ENCODE measurements at regions not wholly inside any gene's neighbourhood (a gene's known extent, or its start where the extent isn't known, plus 50 kb on each side); places are given as distances from the start of the nearest gene placed in this dataset.

GRCh38 chr4:162972661-162973330 is 193.9 kb downstream of the NAF1 start:
- no peak overlapping the region for H3K18ac ChIP-seq (ENCODE audit: extremely low read depth, low read length)
- H3K4me2 ChIP-seq (ENCODE audit: insufficient read depth in 1 of 2, low read depth in 2 of 2, low read length in 2 of 2) = no peak overlapping the region
- DNase-seq (ENCODE audit: low read depth in 1 of 2, low spot score in 2 of 2) (no peak), FAIRE-seq (no peak)
- no peak overlapping the region for H2AFZ ChIP-seq (ENCODE audit: low read length)
- H2BK15ac ChIP-seq (ENCODE audit: low read length) = no peak overlapping the region
- no peak overlapping the region for H4K91ac ChIP-seq (replicated peaks; ENCODE audit: insufficient read length, low read length)
- H4K8ac ChIP-seq (ENCODE audit: extremely low read depth, insufficient read depth, low read length) = no peak overlapping the region
- no peaks in the 10 kb centered on the region for H4K20me1 ChIP-seq (replicated peaks in 1 of 2; ENCODE audit: control insufficient read depth in 1 of 2, insufficient read depth in 2 of 2, low read length in 2 of 2)
- H2BK5ac ChIP-seq (ENCODE audit: low read depth, low read length) = no peak overlapping the region
- no peak overlapping the region for H3K56ac ChIP-seq (replicated peaks; ENCODE audit: insufficient read length, low read depth, low read length)
- no peak for TF ChIP-seq GTF2F1 (IDR thresholded peaks at IDR 0.05; ENCODE audit: borderline replicate concordance, low read depth, low read length)
- no peak for TF ChIP-seq CHD2 (IDR thresholded peaks at IDR 0.05; ENCODE audit: low read length)
- TF ChIP-seq TBP (IDR thresholded peaks at IDR 0.05; ENCODE audit: low read depth, low read length) = no peak
- no peak for TF ChIP-seq CREB1 (IDR thresholded peaks at IDR 0.05)
- no peak for TF ChIP-seq YY1 (IDR thresholded peaks at IDR 0.05; ENCODE audit: low read depth, low read length)
- no peak for TF ChIP-seq RBBP5 (IDR thresholded peaks at IDR 0.05; ENCODE audit: borderline replicate concordance, low read depth, low read length)
- TF ChIP-seq NANOG (IDR thresholded peaks at IDR 0.05; ENCODE audit: insufficient read depth, low read depth, low read length, poor library complexity, severe bottlenecking) = no peak
- no peak for TF ChIP-seq SRF (IDR thresholded peaks at IDR 0.05; ENCODE audit: low read depth, low read length)
- TF ChIP-seq RFX5 (IDR thresholded peaks at IDR 0.05; ENCODE audit: borderline replicate concordance, low read depth, low read length) = no peak
- no peak for TF ChIP-seq SP1 (IDR thresholded peaks at IDR 0.05; ENCODE audit: low read depth, low read length)
- no peak for TF ChIP-seq CTCF (IDR thresholded peaks at IDR 0.05; ENCODE audit: control extremely low read depth in 1 of 3, insufficient read depth in 1 of 3, low read depth in 1 of 3, low read length in 3 of 3)
- TF ChIP-seq MAFK (IDR thresholded peaks at IDR 0.05; ENCODE audit: low read depth, low read length) = no peak
- no peak for TF ChIP-seq SP4 (IDR thresholded peaks at IDR 0.05; ENCODE audit: low read length)
- H3K4ac ChIP-seq (replicated peaks; ENCODE audit: insufficient read length, low read depth, low read length) = no peak overlapping the region
- no peaks in the 10 kb centered on the region for H3K36me3 ChIP-seq (ENCODE audit: control insufficient read depth in 2 of 4, insufficient read depth in 4 of 4, low read length in 3 of 4)
- no peak overlapping the region for H4K5ac ChIP-seq (ENCODE audit: insufficient read length, low read depth, low read length)
- H3K9me3 ChIP-seq (ENCODE audit: insufficient read depth in 2 of 2, low read depth in 1 of 2, low read length in 1 of 2) = no peaks in the 10 kb centered on the region
- H3K27me3 ChIP-seq (replicated peaks in 1 of 4; ENCODE audit: control insufficient read depth in 3 of 4, extremely low read depth in 1 of 4, insufficient read depth in 3 of 4, low read length in 3 of 4) = no peaks in the 10 kb centered on the region
- ChIA-PET POLR2A (ENCODE audit: partially characterized antibody) (no interaction called here), CTCF (ENCODE audit: partially characterized antibody) (no interaction called here)
- no peak overlapping the region for H2BK12ac ChIP-seq (ENCODE audit: low read depth, low read length)
- H3K4me1 ChIP-seq (replicated peaks in 1 of 4; ENCODE audit: control insufficient read depth in 3 of 4, insufficient read depth in 4 of 4, low read length in 3 of 4) = no peaks in the 10 kb centered on the region
- 87% methylated on average over 4 of the region's 4 CpGs; no CpG with 5 or more reads in 1 of the 2 experiments for WGBS, 2 experiments (ENCODE audit: extremely low coverage in 1 of 2, insufficient coverage in 1 of 2, insufficient read length in 1 of 2, insufficient replicate concordance in 2 of 2, low coverage in 1 of 2, low lambda C conversion rate in 2 of 2, missing lambda C conversion rate in 1 of 2)
- no peaks in the 10 kb centered on the region for H3K23me2 ChIP-seq (ENCODE audit: low read depth, low read length)
- H2BK120ac ChIP-seq (replicated peaks; ENCODE audit: low read depth, low read length) = no peak overlapping the region
- H2BK20ac ChIP-seq (ENCODE audit: low read length) = no peak overlapping the region
- no peaks in the 10 kb centered on the region for H3K79me1 ChIP-seq (ENCODE audit: low read depth, low read length)
- no peak overlapping the region for H3K4me3 ChIP-seq (ENCODE audit: extremely low read depth in 1 of 4, insufficient read depth in 2 of 4, low read depth in 3 of 4, low read length in 4 of 4)
- no peak overlapping the region for H3K9ac ChIP-seq (replicated peaks in 1 of 4; ENCODE audit: extremely low read depth in 1 of 4, low read depth in 3 of 4, low read length in 3 of 4)
- no peak overlapping the region for H3K27ac ChIP-seq (ENCODE audit: low read depth, low read length)
- H3K23ac ChIP-seq (ENCODE audit: insufficient read length) = no peak overlapping the region
- no peak overlapping the region for H2AK5ac ChIP-seq (ENCODE audit: low read depth, low read length)
- H3K79me2 ChIP-seq (ENCODE audit: control insufficient read depth in 1 of 2, insufficient read depth in 2 of 2, low read length in 2 of 2) = no peaks in the 10 kb centered on the region
- no peak overlapping the region for H3K14ac ChIP-seq (ENCODE audit: insufficient read length)

Data from H1 (cell line).